GM21619 (cell line): ENCODE measurements at regions not wholly inside any gene's neighbourhood (a gene's known extent, or its start where the extent isn't known, plus 50 kb on each side); places are given as distances from the start of the nearest gene placed in this dataset.
"Not testable (repeated sequence)": the region's sequence is repeated elsewhere in the genome, so short reads cannot be mapped to it uniquely, and the experiment has no call there.

ENCODE experiments used
- ATAC-seq: cut with Tn5 transposase; IDR thresholded peaks from one replicate; pipeline ENCODE4 v1.9.1; 2021; ENCODE audit not compliant: unreplicated experiment

DNA sequence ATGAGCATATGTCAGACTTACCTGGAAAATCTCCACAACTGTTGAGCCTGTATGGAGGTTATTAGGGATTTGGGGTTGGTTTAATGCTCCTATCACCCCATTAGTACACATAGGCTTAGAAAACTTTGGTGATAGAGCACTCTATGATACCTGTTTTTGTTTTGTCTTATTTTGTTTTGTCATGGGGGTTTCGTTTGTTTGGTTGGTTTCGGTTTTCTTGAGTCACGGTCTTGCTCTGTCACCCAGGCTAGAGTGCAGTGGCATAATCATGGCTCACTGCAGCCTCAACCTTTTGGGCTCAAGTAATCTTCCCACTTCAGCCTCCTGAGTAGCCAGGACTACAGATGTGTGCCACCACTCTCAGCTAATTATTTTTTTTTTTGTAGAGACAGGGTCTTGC, 70.0 kb downstream of the MZT1 start:
- peak; percentile 41 for ATAC-seq

DNA sequence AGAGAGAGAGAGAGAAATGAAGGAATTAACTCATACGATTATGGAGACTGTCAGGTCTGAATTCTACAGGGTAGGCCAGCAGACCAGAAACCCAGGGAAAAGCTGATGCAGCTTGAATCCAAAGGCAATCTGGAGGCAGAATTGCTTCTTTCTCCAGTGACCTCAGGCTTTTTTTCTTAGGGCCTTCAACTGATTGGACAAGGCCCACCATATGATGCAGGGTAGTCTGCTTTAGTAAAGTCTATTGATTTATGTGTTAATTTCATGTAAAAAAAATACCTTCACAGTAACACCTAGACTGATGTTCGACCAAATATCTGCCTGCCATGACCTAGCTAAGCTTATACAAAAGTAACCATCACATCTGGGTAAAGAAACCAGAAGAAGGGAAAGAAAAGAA, 71.1 kb downstream of the MZT1 start:
- no peak for ATAC-seq

DNA sequence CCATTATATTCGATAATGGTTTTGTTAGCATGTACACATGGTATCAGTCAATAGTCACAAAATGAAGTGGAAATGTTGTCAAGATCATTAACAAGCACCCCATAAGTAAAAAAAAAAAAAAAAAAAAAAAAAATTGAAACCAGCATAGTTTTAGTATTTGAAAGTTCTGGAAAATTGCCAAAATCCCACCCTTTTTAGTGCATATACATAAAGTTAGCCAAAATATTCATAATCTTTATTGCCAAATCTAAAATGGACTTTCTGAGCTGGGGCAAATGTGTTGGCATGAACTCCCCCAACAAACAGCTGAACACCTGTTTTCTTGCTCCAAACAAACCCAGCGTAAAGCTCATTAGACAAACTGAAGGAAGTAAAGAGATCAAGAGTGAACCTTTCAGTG, 73.9 kb downstream of the MZT1 start:
- no peak for ATAC-seq

DNA sequence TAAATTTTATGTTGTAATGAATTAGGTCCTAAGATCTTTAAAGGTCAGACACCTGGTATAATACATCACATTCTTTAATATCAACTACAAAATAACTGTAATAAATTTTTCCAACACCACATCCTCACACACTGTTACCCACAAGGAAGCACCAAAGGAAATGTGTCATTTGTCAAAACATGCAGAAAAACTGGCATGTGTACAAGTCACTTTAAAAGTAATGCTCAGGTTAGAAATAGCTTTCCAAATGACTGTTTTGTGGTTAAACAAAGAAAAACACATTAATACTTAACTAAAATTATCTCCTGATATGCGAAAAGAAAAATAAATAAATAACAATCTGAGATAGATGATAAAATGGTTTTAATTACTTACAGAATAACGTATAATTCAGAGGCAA, 74.7 kb downstream of the MZT1 start:
- ATAC-seq = no peak

DNA sequence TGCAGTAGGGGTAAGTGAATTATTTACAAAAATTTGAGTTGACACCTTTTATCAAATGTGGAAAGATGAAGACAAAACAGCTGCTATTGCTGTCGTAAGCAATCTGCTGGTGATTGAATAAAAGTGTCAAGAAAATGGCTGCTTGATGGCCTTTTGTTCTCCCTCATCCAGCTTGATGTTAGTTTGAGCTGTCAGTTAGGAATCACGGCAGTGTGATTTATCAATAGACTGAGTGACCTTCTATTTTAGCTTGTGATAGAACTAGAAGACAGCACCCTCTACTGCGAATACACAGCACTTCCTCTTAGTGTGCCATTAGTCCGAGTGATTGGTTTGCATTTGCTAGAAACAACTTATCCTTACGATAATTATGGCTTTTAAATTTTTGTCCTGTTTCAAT, 76.3 kb downstream of the MZT1 start:
- no peak for ATAC-seq

DNA sequence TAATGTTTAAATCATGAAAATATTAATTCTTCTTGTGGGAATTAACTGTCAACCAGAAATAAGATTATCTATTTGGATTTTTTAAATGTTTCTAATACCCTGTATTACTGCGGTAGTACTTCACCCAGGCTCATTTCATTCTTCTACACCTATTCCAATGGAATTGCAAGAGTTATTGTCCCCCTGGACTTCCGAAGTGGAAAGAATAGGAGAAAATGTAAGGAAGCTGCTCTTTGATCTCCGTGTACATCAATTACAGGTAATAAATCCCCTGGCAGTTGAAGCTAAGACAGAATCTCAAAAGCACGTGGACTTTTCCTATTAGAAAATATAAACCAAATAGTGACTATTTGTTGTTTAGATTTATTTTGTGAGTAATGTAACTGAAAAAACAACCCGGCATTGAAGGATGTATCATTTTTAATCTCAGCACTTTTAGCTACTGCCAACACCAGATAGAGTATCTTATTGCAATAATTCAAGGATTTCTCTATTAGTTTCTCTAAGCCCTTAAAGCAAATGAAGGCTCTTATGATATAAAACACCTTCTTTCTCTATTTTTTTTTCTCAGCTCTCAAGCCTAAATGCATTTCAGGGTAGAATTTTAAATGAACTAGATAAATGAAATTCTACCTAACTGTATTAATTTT, 77.3 kb downstream of the MZT1 start:
- ATAC-seq = no peak

DNA sequence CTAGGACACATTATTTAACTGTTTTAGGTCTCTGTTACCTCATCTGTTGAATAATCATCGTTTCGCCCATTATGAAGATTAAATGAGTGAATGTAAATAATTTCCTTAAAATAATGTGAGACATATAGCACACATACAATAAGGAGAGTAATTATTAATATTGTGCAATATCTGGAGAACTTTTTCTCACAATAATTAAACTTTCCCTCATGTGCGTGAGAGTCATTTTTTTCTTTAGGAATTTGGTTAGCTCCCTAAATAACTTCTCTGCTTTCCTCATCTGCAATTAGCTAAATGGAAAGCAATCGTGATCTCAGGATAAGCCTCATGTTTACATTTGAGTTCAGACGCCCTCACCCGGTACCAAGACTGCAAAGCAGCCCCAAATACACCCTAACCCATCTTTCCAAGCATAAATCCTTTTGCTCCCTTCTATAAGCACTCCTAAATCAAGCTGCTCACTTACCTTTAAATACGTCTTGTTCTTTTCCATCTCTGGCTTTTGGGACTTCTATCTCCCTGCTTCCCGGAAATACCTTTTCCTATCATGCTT, 78.8 kb downstream of the MZT1 start:
- no peak for ATAC-seq

DNA sequence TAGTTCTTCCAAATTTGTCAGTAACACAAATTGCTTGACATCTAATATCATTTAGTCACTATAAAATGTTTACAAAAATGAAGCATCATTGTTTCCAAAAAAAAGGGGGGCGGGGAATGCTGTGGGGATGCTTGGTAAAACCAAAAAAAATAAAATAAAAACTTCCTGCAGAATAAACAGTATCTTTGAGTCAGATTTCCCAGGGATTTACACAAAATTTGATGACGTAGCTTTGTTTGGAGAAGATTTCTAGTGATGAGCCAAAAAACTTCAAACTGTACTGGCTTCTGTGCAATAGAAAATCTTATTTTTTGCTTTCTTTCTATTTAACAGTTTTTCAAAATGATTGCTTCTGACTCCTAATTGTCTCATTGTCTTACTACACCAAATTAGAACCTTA, 80.0 kb downstream of the MZT1 start:
- ATAC-seq = no peak

DNA sequence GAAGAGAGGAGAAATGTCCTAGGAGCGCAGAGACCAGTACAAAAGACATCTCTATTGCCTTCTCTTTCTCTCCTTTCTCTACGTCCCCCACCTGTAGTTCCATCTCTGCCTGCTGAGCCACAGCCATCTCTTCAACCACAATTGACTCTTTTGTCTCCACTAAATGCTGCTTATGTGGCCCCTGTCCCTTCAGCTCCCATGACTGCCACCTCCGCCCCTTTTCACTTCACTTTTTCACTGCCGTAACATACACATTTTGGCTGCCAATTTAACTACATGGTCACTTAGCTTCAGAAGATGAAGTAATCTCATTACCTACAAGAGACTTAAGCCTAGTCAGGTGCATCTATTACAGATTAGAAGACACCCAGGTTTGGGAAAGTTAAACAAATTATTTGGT, 81.9 kb downstream of the MZT1 start:
- ATAC-seq = no peak

DNA sequence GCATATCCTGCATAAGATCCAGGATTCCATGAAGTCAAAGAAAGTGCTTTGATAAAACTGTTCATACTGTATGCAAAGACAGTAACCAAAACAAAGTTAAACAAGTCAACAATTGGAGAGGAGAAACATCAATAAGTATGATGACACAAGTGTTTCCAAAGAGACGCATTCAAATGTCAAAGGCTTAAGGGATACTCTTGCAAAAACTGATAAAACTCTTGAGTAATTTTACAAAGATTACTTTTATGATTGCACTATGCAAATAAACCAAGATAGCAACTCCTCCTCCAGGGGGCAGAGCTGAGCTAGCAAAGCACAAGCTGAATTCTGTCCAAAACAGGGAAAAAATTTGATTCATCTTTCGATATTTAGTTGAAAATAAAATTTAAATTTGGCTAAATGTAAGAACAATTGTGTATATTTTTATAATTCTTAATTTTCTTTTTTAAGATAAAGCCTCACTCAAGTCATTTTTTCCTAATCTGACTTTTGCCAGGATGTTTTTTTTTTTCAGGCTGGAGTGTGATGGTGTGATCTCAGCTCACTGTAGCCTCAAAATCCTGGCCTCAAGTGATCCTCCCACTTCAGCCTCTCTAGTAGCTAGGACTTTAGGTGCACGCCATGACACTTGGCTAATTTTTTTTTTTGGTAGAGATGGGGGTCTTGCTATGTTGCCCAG, 84.0 kb downstream of the MZT1 start:
- ATAC-seq = peak; percentile 55

DNA sequence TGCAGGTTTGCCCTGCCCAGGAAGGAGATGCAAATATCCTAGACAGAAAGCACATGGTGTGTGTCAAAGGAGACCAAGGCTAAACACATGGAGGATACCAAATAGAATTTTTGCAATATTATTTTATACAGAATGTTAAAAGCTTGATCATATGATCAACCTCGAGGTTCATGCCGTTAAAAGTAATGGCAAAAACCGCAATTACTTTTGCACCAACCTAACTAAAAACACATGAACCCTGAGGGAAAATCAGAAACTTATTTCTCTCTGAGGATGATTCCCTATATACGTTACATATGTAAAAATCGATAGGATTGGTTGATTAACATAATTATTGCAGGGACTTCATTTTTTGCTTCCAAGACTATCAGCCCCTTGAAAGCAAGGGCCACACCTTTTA, 88.1 kb downstream of the MZT1 start:
- ATAC-seq = no peak

DNA sequence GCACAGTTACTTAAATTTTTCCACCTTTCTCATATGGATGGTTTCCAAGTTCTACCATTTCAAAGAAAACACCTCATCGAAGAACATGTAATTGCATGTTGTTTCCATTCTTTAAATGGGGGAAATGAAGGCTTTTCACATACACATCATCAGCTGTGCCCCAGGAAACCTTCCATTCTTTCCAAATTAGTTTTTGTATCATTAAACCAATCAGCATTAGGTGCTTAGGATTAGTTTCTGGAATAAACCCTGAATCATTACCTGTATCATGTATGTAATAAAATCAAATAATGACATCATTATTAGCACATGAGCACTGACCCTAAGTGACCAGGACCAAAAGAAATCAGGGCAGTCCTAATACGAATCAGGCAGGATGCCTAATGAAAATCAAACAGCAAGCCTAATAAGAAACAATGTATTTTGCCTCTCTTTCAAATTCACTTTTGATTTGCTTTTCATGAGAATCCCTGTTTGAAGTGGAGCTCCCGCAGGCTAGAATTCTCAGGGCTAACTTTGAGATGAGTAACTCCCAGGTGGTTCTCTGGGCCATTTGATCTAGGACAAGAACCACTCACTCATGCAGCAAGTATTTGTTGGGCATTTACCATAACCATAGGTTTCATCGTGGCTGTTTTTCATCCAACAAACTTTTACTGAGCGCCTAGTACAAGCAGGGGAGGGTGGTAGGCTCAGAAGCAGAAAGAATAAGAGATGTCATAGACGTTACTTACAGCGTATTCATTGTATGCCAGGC, 89.2 kb downstream of the MZT1 start:
- ATAC-seq = no peak

DNA sequence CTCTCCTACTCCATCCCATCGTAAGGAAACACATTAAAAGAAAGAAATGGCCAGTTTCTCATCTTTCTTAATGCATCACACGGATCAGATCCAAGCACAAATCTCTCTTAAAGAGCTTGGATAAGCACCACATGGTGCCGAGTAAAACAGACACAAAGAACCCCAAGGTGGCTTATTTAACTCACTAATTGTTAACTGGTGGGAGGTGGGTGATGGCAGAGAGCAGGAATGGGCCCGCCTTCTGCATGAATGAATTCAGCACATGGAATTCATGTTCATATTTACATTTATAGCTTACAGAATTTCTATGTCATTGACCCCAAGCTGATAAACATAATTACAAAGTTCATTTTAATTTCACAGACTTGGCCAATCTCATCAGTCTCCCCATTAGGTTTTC, 89.9 kb downstream of the MZT1 start:
- ATAC-seq = no peak

DNA sequence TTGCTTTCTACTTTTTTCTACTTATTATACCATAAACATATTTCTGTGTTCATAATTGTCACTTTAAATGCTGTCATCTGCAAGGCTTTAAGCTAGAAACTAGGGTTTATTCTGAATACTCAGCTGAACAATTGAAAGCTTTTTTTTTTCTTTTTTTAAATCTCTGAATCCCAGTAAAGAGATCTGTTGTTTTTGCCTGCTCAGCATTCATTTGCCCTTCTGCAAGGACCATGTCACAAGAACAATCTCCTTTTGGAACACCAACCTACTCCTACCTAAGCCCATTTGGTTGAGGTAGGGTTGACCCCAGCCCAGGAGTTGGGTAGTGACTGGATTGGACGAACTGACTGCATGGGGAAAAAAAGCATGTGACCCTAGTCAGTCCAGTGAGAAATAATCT, 92.6 kb downstream of the MZT1 start:
- ATAC-seq = no peak

DNA sequence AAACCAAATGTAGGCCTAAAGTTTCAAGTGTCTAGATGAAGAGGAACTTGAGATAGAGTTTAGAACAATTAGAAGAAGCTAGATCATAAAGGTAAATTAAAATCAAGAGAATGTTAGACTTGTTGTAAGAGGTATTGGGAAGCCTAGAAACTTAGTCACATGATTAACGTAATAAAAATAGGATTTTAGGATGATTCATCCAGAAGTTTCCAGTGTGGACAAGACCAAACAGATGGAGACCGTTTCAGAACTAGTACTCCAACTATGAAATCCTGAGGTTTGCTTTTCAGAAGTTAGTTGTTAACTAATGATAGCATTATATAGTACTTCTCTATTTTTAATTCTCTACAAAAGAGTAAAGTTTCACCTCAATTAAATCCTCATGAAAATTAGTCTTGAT, 104.9 kb downstream of the MZT1 start:
- no peak for ATAC-seq

DNA sequence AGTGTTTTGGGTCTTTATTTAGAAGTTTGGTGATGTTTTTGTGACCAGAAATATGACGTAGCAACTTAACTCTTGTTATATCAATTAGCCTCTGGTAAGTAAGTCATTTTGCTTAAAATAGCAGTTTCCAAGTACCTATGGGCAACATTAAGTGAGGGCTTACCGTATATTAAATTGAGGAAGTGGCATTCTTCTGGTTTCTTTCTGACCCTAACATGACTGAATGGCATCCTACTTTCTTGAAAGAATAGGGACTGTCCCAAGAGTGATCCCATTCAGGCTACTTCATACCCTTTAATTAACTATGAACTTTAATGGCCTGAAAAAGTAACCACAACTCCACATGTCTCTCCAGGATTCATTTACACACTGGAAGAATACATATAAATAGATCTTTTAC, 106.6 kb downstream of the MZT1 start:
- no peak for ATAC-seq

DNA sequence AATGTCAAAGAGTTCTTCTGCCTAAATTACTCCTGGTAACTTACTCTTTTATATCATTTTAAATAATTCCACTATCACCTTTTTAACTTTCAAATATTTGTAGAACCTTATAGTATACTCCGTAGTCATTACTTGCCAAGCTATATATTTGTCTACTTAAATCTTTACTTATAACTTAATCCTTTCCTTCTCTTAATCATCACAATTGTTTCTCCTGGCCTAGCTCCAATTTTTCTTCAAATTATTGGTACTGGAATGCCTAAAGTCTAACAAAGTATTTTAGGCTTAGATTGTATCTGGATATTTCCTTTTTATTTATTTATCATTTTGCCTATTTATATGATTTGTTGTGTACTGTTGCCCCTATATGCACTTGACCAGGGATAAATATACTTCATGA, 109.5 kb downstream of the MZT1 start:
- ATAC-seq = no peak

DNA sequence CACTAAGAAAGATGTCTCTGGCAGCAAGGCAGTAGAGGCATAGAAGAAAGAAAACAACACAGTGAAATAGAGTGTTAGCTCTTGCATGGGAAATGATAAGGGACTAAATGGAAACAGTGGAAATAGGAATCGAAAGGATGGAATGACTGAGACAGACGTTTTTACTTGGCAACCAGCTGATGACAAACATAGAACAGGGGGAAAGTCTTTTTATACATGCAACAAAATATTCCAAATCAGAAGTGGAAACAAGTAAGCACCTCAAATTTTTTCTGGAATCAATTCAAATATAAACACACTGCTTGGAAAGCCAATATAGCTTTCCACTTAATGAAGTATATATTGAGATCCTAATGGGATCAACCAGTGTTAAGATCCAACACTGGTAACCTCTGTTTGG, 110.2 kb downstream of the MZT1 start:
- ATAC-seq = no peak

DNA sequence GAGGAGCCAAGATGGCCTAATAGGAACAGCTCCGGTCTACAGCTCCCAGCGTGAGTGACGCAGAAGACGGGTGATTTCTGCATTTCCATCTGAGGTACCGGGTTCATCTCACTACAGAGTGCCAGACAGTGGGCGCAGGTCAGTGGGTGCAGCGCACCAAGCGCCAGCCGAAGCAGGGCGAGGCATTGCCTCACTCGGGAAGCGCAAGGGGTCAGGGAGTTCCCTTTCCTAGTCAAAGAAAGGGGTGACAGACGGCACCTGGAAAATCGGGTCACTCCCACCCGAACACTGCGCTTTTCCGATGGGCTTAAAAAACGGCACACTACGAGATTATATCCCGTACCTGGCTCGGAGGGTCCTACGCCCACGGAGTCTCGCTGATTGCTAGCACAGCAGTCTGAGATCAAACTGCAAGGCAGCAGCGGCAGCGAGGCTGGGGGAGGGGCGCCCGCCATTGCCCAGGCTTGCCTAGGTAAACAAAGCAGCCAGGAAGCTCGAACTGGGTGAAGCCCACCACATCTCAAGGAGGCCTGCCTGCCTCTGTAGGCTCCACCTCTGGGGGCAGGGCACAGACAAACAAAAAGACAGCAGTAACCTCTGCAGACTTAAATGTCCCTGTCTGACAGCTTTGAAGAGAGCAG, 117.1 kb downstream of the MZT1 start:
- ATAC-seq = not testable (repeated sequence)

DNA sequence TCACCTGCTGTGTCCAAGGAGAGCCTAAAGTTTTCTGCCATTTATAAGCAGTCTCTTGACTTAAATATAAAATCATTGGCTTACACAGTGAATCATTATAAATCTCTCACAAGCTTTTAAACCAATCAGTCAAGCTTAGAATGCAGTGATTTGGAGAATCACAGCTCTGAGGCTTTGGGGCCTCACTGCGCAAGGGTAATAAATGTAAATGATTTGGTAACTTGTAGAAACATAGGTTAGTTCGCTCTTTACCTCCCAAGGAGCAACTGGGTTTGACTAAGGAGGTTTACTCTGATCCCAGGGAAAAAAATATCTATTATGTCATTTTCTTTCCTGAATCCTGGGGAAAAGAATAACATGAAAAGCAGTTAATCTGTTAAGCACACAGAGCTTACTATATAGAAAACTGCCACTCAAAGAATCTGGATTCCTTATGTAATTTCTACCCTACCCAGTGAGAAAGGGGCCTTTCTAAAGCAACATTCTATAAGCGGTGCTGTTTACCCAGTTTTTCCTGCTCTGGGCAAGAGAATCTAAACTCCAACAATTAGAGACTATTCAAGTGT, 128.2 kb downstream of the MZT1 start:
- ATAC-seq = no peak

DNA sequence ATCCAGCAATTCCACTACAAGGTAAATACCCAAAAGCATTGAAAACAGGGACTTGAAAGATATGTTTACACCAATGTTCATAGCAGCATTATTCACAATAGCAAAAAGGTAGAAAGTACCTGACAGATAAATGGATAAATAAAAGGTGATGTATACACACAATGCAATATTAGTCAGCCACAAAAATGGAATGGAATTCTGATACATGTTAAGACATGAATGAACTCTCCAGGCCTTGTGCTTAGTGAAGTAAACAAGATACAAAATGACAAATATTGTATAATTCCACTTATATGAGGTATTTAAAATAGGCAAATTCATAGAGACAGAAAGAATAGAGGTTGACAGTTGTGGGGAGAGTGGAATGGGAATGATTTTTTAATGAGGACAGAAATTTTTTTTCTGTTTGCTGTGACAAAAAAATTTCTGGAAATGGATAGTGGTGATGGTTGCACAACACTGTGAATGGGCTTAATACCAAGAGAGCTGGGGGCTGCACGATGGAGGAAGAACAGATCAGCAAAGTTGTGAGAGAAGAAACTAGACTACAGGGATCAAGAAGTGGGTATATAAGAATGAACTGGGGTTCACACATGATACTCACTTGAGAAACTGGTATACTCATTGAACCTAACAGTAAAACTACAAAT, 137.2 kb downstream of the MZT1 start:
- ATAC-seq = no peak
